ENCODE measurements at regions not wholly inside any gene's neighbourhood (a gene's known extent, or its start where the extent isn't known, plus 50 kb on each side); places are given as distances from the start of the nearest gene placed in this dataset.

DNA sequence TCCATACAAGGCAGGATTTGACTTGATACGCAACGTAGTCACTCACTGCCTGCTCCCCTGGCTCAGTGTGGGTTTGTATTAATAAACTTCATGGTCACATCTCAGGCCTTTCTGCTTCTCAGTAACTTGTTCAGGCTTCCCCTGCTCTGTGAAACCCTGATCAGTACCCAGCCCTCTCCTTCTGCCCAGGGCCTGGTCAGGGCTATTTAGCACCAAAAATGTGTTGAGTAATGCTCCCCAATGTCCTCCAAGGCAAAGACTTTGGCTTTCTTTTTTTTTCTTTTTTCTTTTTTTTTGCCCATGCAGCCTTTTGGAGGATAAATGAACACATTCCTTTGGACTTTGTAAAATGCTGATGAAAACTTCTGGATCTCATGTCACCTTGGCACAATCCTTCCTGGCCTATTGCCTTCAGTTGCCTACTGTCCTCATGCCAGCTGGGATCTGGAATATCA, 399.2 kb upstream of the KLF4 start:
- Histone ChIP-seq H3K9ac (ENCODE audit: low read depth, low read length, poor library complexity, severe bottlenecking) (no peak overlapping the region), H4K20me1 (ENCODE audit: insufficient read depth, low read length, poor library complexity, severe bottlenecking) (no peaks in the 10 kb centered on the region), H3K4me1 (ENCODE audit: insufficient read depth, low read length, poor library complexity, severe bottlenecking) (no peaks in the 10 kb centered on the region), H3K4me2 (ENCODE audit: low read depth, low read length, poor library complexity, severe bottlenecking) (no peak overlapping the region), H3K79me2 (ENCODE audit: insufficient read depth, low read length) (no peaks in the 10 kb centered on the region), H3K27me3 (ENCODE audit: insufficient read depth, low read length, poor library complexity, severe bottlenecking) (no peaks in the 10 kb centered on the region), H3K9me2 (replicated peaks; ENCODE audit: low read depth, low read length) (no peaks in the 10 kb centered on the region; the same call in 1 of the 2 replicates), H2AFZ (ENCODE audit: low read length) (no peak overlapping the region), H3F3A (ENCODE audit: low read depth) (no peaks in the 10 kb centered on the region), H3K9me3 (ENCODE audit: insufficient read depth, low read depth, low read length) (peaks cover 2% of the 10 kb centered on the region; the same call in 1 of the 2 replicates), H3K4me3 (ENCODE audit: low read length, poor library complexity, severe bottlenecking) (no peak overlapping the region), H3K36me3 (ENCODE audit: insufficient read depth, low read length) (no peaks in the 10 kb centered on the region)
- TF ChIP-seq EZH2phosphoT487 (IDR thresholded peaks at IDR 0.05; ENCODE audit: borderline replicate concordance) = no peak
- TF ChIP-seq, protein P1, sequence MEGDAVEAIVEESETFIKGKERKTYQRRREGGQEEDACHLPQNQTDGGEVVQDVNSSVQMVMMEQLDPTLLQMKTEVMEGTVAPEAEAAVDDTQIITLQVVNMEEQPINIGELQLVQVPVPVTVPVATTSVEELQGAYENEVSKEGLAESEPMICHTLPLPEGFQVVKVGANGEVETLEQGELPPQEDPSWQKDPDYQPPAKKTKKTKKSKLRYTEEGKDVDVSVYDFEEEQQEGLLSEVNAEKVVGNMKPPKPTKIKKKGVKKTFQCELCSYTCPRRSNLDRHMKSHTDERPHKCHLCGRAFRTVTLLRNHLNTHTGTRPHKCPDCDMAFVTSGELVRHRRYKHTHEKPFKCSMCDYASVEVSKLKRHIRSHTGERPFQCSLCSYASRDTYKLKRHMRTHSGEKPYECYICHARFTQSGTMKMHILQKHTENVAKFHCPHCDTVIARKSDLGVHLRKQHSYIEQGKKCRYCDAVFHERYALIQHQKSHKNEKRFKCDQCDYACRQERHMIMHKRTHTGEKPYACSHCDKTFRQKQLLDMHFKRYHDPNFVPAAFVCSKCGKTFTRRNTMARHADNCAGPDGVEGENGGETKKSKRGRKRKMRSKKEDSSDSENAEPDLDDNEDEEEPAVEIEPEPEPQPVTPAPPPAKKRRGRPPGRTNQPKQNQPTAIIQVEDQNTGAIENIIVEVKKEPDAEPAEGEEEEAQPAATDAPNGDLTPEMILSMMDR (conservative IDR thresholded peaks at IDR 0.05; ENCODE audit: low read length) = no peak

DNA sequence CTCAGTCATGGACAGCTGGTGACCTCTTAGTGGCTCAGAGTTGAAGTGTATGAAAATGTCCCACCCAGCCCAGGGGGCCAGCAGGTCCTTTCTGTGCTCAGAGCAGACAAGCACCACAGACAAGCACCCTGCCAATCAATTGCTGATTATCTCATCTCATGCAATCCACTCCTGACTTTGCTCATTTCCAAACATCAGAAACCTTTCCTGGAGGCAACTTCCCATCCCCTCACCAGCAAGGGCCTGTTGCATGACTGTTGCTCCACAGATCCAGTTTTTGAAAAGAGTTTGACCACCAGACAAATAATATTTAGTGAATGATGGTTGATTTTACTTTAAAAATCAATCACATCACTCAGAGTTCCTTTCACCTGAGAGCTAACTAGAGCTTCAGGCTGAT, 397.3 kb upstream of the KLF4 start:
- Histone ChIP-seq H3K4me2 (ENCODE audit: low read depth, low read length, poor library complexity, severe bottlenecking) (no peak overlapping the region), H4K20me1 (ENCODE audit: insufficient read depth, low read length, poor library complexity, severe bottlenecking) (no peaks in the 10 kb centered on the region), H3K9me3 (ENCODE audit: insufficient read depth, low read depth, low read length) (peaks cover 2% of the 10 kb centered on the region; the same call in 1 of the 2 replicates), H3K27me3 (ENCODE audit: insufficient read depth, low read length, poor library complexity, severe bottlenecking) (no peaks in the 10 kb centered on the region), H2AFZ (ENCODE audit: low read length) (no peak overlapping the region), H3K9me2 (replicated peaks; ENCODE audit: low read depth, low read length) (no peaks in the 10 kb centered on the region; the same call in 1 of the 2 replicates), H3K9ac (ENCODE audit: low read depth, low read length, poor library complexity, severe bottlenecking) (no peak overlapping the region), H3K4me3 (ENCODE audit: low read length, poor library complexity, severe bottlenecking) (no peak overlapping the region), H3K36me3 (ENCODE audit: insufficient read depth, low read length) (no peaks in the 10 kb centered on the region), H3F3A (ENCODE audit: low read depth) (no peaks in the 10 kb centered on the region), H3K79me2 (ENCODE audit: insufficient read depth, low read length) (no peaks in the 10 kb centered on the region), H3K4me1 (ENCODE audit: insufficient read depth, low read length, poor library complexity, severe bottlenecking) (no peaks in the 10 kb centered on the region)
- TF ChIP-seq, protein P1 (conservative IDR thresholded peaks at IDR 0.05; ENCODE audit: low read length) = no peak
- TF ChIP-seq EZH2phosphoT487 (IDR thresholded peaks at IDR 0.05; ENCODE audit: borderline replicate concordance) = no peak

DNA sequence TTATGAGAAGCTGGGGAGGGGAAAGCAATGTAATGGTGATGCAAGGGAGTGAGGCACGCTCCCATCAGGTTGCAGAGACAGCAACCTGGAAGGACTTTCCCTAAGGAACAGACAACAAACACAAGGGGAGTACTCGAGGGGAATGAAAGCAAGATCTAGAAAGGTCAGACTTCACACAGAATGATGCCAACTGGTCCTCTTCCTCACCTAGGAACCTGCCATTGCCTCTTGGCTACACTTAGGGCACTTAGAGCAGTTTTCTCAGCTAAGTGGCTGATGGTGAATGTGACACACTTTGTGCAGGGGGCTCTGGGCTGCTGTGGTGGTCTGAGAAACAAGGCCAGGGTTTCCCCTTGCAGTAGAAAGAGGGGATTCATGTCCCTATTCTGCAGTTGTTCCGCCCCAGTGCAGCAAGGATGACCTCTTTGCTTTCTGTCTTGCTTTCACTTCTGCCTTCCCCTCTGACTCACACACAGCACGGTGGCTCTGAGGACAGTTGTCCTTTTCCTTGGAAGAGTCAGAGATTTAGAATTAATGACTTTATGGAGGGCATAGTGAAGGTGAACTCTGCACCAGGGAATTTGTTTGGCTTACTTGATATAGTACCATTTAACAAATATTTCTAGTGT, 394.0 kb upstream of the KLF4 start:
- no peaks in the 10 kb centered on the region for H3F3A ChIP-seq (ENCODE audit: low read depth)
- no peak for TF ChIP-seq EZH2phosphoT487 (IDR thresholded peaks at IDR 0.05; ENCODE audit: borderline replicate concordance)
- TF ChIP-seq, protein P1 (conservative IDR thresholded peaks at IDR 0.05; ENCODE audit: low read length) = no peak
- H3K9ac ChIP-seq (ENCODE audit: low read depth, low read length, poor library complexity, severe bottlenecking) = no peak overlapping the region
- peaks cover 2% of the 10 kb centered on the region; the same call in 1 of the 2 replicates for H3K9me3 ChIP-seq (ENCODE audit: insufficient read depth, low read depth, low read length)
- no peak overlapping the region for H3K4me2 ChIP-seq (ENCODE audit: low read depth, low read length, poor library complexity, severe bottlenecking)
- H2AFZ ChIP-seq (ENCODE audit: low read length) = no peak overlapping the region
- no peaks in the 10 kb centered on the region for H4K20me1 ChIP-seq (ENCODE audit: insufficient read depth, low read length, poor library complexity, severe bottlenecking)
- H3K36me3 ChIP-seq (ENCODE audit: insufficient read depth, low read length) = no peaks in the 10 kb centered on the region
- H3K79me2 ChIP-seq (ENCODE audit: insufficient read depth, low read length) = no peaks in the 10 kb centered on the region
- no peaks in the 10 kb centered on the region; the same call in 1 of the 2 replicates for H3K9me2 ChIP-seq (replicated peaks; ENCODE audit: low read depth, low read length)
- H3K4me3 ChIP-seq (ENCODE audit: low read length, poor library complexity, severe bottlenecking) = no peak overlapping the region
- no peaks in the 10 kb centered on the region for H3K4me1 ChIP-seq (ENCODE audit: insufficient read depth, low read length, poor library complexity, severe bottlenecking)
- no peaks in the 10 kb centered on the region for H3K27me3 ChIP-seq (ENCODE audit: insufficient read depth, low read length, poor library complexity, severe bottlenecking)

Data from Loucy (cell line).